Breast epithelium (tissue), 3 donors: ENCODE measurements at regions not wholly inside any gene's neighbourhood (a gene's known extent, or its start where the extent isn't known, plus 50 kb on each side); places are given as distances from the start of the nearest gene placed in this dataset.

Experiments
- CTCF ChIP-seq, 3 donors: fragments of 450-650 bp; IDR thresholded peaks; one replicate each; pipeline ENCODE4 v1.5.1; 2016 to 2017; ENCODE audit warnings: antibody characterized with exemption in 3 of 3, mild to moderate bottlenecking in 3 of 3, moderate library complexity in 3 of 3
- POLR2A ChIP-seq: fragments of 450-650 bp; IDR thresholded peaks from one replicate; pipeline ENCODE4 v1.6.1; 2016; ENCODE audit warnings: antibody characterized with exemption, mild to moderate bottlenecking, moderate library complexity

DNA sequence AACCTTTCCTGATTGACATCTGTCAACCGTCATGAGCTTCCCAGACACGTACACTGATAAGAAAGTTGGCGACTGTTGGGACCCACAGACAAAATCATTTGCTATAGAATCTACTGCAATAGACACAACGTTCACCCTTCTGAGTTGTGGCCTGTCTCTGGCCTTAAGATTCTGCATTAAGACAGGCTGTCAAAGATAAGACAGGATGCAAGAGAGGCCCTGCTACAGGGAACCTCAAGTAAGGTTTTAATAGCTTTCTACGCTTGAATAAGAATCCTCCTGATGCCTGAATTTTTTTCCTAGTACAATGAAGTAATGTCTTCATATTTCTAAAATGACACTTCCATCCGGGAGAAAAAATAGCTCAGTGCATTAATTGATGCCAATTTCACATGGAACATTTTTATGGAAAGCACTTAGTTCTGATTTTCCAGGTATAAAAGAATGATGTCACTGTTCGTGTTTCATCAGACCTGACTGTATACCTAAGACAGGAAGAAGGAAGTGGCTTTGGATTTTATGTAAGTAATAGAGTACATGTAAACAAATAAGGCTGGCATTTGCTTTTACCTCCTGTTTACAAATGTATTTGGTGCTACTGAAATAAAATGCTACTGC is 275.2 kb upstream of the GPC6 start:
- TF ChIP-seq CTCF (IDR thresholded peaks at IDR 0.05), result no peak
- no peak for TF ChIP-seq POLR2A
